Liver (tissue), 8 donors: ENCODE measurements at regions not wholly inside any gene's neighbourhood (a gene's known extent, or its start where the extent isn't known, plus 50 kb on each side); places are given as distances from the start of the nearest gene placed in this dataset.

Experiments used
- DNase-seq: peaks from one replicate; pipeline ENCODE4 v3.0.0-alpha.2; 2017; ENCODE audit warnings: low spot score
- H3K27ac ChIP-seq, 2 donors: one replicate each; pipeline ENCODE4 v1.7.0; 2013; ENCODE audit warnings: inconsistent platforms in 2 of 2, low read length in 2 of 2, control low read depth in 1 of 2, low read depth in 1 of 2, mild to moderate bottlenecking in 1 of 2
- H3K27me3 ChIP-seq, 4 donors: one replicate each; pipeline versions ENCODE4 v1.6.1 to v1.7.0; 2013; ENCODE audit warnings: low read length in 3 of 4, inconsistent platforms in 1 of 4, mild to moderate bottlenecking in 1 of 4, moderate library complexity in 1 of 4; ENCODE audit not compliant: control insufficient read depth in 4 of 4, insufficient read depth in 4 of 4
- H3K36me3 ChIP-seq, 4 donors: one replicate each; pipeline versions ENCODE4 v1.6.1 to v1.7.0; 2013; ENCODE audit warnings: low read length in 3 of 4, mild to moderate bottlenecking in 3 of 4, low read depth in 1 of 4, moderate library complexity in 1 of 4; ENCODE audit not compliant: control insufficient read depth in 4 of 4, insufficient read depth in 3 of 4
- H3K4me1 ChIP-seq, 4 donors: one replicate each; pipeline versions ENCODE4 v1.6.1 to v1.7.0; 2013; ENCODE audit warnings: low read length in 3 of 4, mild to moderate bottlenecking in 3 of 4, moderate library complexity in 1 of 4; ENCODE audit not compliant: control insufficient read depth in 4 of 4, insufficient read depth in 4 of 4
- H3K4me3 ChIP-seq, 3 donors: one replicate each; pipeline versions ENCODE4 v1.6.1 to v1.7.0; 2013; ENCODE audit warnings: low read length in 3 of 3, control low read depth in 1 of 3, low read depth in 1 of 3, mild to moderate bottlenecking in 1 of 3
- H3K9ac ChIP-seq, 2 donors: one replicate each; pipeline ENCODE4 v1.7.0; 2013; ENCODE audit warnings: low read length in 2 of 2, mild to moderate bottlenecking in 2 of 2, moderate library complexity in 2 of 2, control low read depth in 1 of 2, low read depth in 1 of 2
- H3K9me3 ChIP-seq, 4 donors: one replicate each; pipeline versions ENCODE4 v1.6.1 to v1.7.0; 2013; ENCODE audit warnings: low read length in 3 of 4; ENCODE audit not compliant: control insufficient read depth in 4 of 4
- ATF3 ChIP-seq: IDR thresholded peaks from 2 replicates; pipeline ENCODE4 v1.6.1; 2016; ENCODE audit warnings: antibody characterized with exemption
- CTCF ChIP-seq: fragments of 150-350 bp; IDR thresholded peaks from 2 replicates; pipeline ENCODE4 v1.5.1; 2017; ENCODE audit warnings: improper control_type of control experiment, low read depth, low read length; ENCODE audit not compliant: missing input control
- EGR1 ChIP-seq, 2 donors: IDR thresholded peaks; 2 replicates each; pipeline ENCODE4 v1.6.1; 2016 to 2018; ENCODE audit warnings: antibody characterized with exemption in 2 of 2, low read depth in 2 of 2
- FOXA1 ChIP-seq: IDR thresholded peaks from 2 replicates; pipeline ENCODE4 v1.6.1; 2016; ENCODE audit warnings: antibody characterized with exemption
- FOXA2 ChIP-seq: IDR thresholded peaks from 2 replicates; pipeline ENCODE4 v1.6.1; 2016; ENCODE audit warnings: antibody characterized with exemption
- GABPA ChIP-seq, 2 donors: IDR thresholded peaks in 1 of 2; conservative IDR thresholded peaks in 1 of 2; 2 replicates each; pipeline ENCODE4 v1.6.1; 2016; ENCODE audit warnings: antibody characterized with exemption in 2 of 2, mild to moderate bottlenecking in 1 of 2, moderate library complexity in 1 of 2
- HNF4A ChIP-seq, 2 donors: conservative IDR thresholded peaks; 2 replicates each; pipeline ENCODE4 v1.6.1; 2016; ENCODE audit warnings: antibody characterized with exemption in 2 of 2, mild to moderate bottlenecking in 2 of 2
- HNF4G ChIP-seq: IDR thresholded peaks from 2 replicates; pipeline ENCODE4 v1.6.1; 2016; ENCODE audit warnings: antibody characterized with exemption
- JUND ChIP-seq, 2 donors: IDR thresholded peaks; 2 replicates each; pipeline ENCODE4 v1.6.1; 2016; ENCODE audit warnings: antibody characterized with exemption in 2 of 2
- MAX ChIP-seq: IDR thresholded peaks from 2 replicates; pipeline ENCODE4 v1.6.1; 2016; ENCODE audit warnings: antibody characterized with exemption
- NR2F2 ChIP-seq: IDR thresholded peaks from 2 replicates; pipeline ENCODE4 v1.6.1; 2016; ENCODE audit warnings: antibody characterized with exemption
- REST ChIP-seq: IDR thresholded peaks from 2 replicates; pipeline ENCODE4 v1.6.1; 2016; ENCODE audit warnings: antibody characterized with exemption, mild to moderate bottlenecking
- RXRA ChIP-seq, 2 donors: IDR thresholded peaks; 2 replicates each; pipeline ENCODE4 v1.6.1; 2017 to 2018; ENCODE audit warnings: antibody characterized with exemption in 2 of 2, mild to moderate bottlenecking in 1 of 2
- SP1 ChIP-seq: IDR thresholded peaks from 2 replicates; pipeline ENCODE4 v1.6.1; 2018; ENCODE audit warnings: antibody characterized with exemption, mild to moderate bottlenecking
- TAF1 ChIP-seq: conservative IDR thresholded peaks from 2 replicates; pipeline ENCODE4 v1.6.1; 2016; ENCODE audit warnings: antibody characterized with exemption, mild to moderate bottlenecking
- YY1 ChIP-seq: IDR thresholded peaks from 2 replicates; pipeline ENCODE4 v1.6.1; 2016; ENCODE audit warnings: antibody characterized with exemption, mild to moderate bottlenecking
- ZBTB33 ChIP-seq: IDR thresholded peaks from 2 replicates; pipeline ENCODE4 v1.6.1; 2016; ENCODE audit warnings: antibody characterized with exemption
- WGBS: extraction: QIAGEN DNeasy Blood & Tissue Kit; methylation state at CpG from one replicate; pipeline ENCODE4 v1.1.7; 2013; 5-methylcytosine and 5-hydroxymethylcytosine counted together
- donor health status: healthy.
- donor health status: healthy.
- donor health status: healthy.
- donor health status: healthy.
- donor health status: healthy.

GRCh38 chr5:121086671-121087070, 622.6 kb downstream of the PRR16 start:
- DNase-seq, result no peak
- 72% methylated on average over 2 of the region's 2 CpGs for WGBS
- no peak overlapping the region for H3K27ac ChIP-seq
- H3K36me3 ChIP-seq, result no peaks in the 10 kb centered on the region
- TF ChIP-seq FOXA2, result no peak
- H3K9ac ChIP-seq, result no peak overlapping the region
- no peak overlapping the region for H3K4me3 ChIP-seq
- H3K9me3 ChIP-seq, result no peaks in the 10 kb centered on the region
- H3K27me3 ChIP-seq, result no peaks in the 10 kb centered on the region
- H3K4me1 ChIP-seq, result no peaks in the 10 kb centered on the region

GRCh38 chr5:121087560-121087959, 623.5 kb downstream of the PRR16 start:
- no peaks in the 10 kb centered on the region for H3K27me3 ChIP-seq
- TF ChIP-seq TAF1 (no peak), EGR1 (IDR thresholded peaks at IDR 0.05; ENCODE audit: low read depth in 2 of 2) (no peak), FOXA2 (no peak)

GRCh38 chr5:121088341-121088740, 624.2 kb downstream of the PRR16 start:
- no peak for TF ChIP-seq MAX
- no peak for TF ChIP-seq HNF4G
- no peak for TF ChIP-seq RXRA (IDR thresholded peaks at IDR 0.05)
- TF ChIP-seq CTCF, result no peak
- TF ChIP-seq GABPA (IDR thresholded peaks at IDR 0.05 in 1 of 2, conservative IDR thresholded peaks at IDR 0.05 in 1 of 2), result no peak
- TF ChIP-seq TAF1, result no peak
- no peak for TF ChIP-seq FOXA1
- TF ChIP-seq JUND (IDR thresholded peaks at IDR 0.05), result no peak
- no peak for TF ChIP-seq REST
- no peak for TF ChIP-seq EGR1 (IDR thresholded peaks at IDR 0.05; ENCODE audit: low read depth in 2 of 2)
- no peak for TF ChIP-seq SP1
- TF ChIP-seq YY1, result no peak
- no peak for TF ChIP-seq HNF4A (conservative IDR thresholded peaks at IDR 0.05)
- no peak for TF ChIP-seq FOXA2
- TF ChIP-seq ATF3, result no peak
- TF ChIP-seq NR2F2, result no peak
- no peak for TF ChIP-seq ZBTB33

More at GRCh38 chr5:121087560-121087959, 623.5 kb downstream of the PRR16 start:
- 78% methylated on average over 3 of the region's 3 CpGs for WGBS
- Histone ChIP-seq H3K4me3 (no peak overlapping the region), H3K36me3 (no peaks in the 10 kb centered on the region), H3K9me3 (no peaks in the 10 kb centered on the region), H3K27ac (no peak overlapping the region), H3K9ac (no peak overlapping the region), H3K4me1 (no peaks in the 10 kb centered on the region)
- no peak for DNase-seq

More at GRCh38 chr5:121088341-121088740, 624.2 kb downstream of the PRR16 start:
- 72% methylated on average over 2 of the region's 2 CpGs for WGBS
- Histone ChIP-seq H3K4me3 (no peak overlapping the region), H3K27me3 (no peaks in the 10 kb centered on the region), H3K36me3 (no peaks in the 10 kb centered on the region), H3K4me1 (no peaks in the 10 kb centered on the region), H3K9ac (no peak overlapping the region), H3K27ac (no peak overlapping the region), H3K9me3 (no peaks in the 10 kb centered on the region)
- DNase-seq, result no peak
